Caki2 (cell line): ENCODE measurements at regions not wholly inside any gene's neighbourhood (a gene's known extent, or its start where the extent isn't known, plus 50 kb on each side); places are given as distances from the start of the nearest gene placed in this dataset.
A peak's percentile ranks its signal among the peaks of the same experiment; 100 is the strongest.

Experiments
- DNase-seq: peaks from one replicate; pipeline ENCODE4 v3.0.0-alpha.2; 2015; ENCODE audit warnings: low read depth
- in situ Hi-C: cut with HindIII; loops from 2 replicates; pipeline ENCODE4 v1.10.0; 2016; ENCODE audit warnings: low sequenced_read_pairs, low pct_unique_long_range_greater_than_20kb, mixed read lengths

- in situ Hi-C loops, result no loop called here
- DNase-seq, result no peak
These were observed 396.4 kb upstream of the TNP1 start for GRCh38 chr2:217256251-217256650.

- DNase-seq, result no peak
- in situ Hi-C loops, result no loop called here
These were observed 394.2 kb upstream of the TNP1 start for GRCh38 chr2:217254111-217254510.

- in situ Hi-C loops, result no loop called here
- DNase-seq, result no peak
These were observed 392.3 kb upstream of the TNP1 start for GRCh38 chr2:217252181-217252580.

GRCh38 chr2:217250013-217250524 is 390.2 kb upstream of the TNP1 start:
- in situ Hi-C loops, result no loop called here
- no peak for DNase-seq

DNA sequence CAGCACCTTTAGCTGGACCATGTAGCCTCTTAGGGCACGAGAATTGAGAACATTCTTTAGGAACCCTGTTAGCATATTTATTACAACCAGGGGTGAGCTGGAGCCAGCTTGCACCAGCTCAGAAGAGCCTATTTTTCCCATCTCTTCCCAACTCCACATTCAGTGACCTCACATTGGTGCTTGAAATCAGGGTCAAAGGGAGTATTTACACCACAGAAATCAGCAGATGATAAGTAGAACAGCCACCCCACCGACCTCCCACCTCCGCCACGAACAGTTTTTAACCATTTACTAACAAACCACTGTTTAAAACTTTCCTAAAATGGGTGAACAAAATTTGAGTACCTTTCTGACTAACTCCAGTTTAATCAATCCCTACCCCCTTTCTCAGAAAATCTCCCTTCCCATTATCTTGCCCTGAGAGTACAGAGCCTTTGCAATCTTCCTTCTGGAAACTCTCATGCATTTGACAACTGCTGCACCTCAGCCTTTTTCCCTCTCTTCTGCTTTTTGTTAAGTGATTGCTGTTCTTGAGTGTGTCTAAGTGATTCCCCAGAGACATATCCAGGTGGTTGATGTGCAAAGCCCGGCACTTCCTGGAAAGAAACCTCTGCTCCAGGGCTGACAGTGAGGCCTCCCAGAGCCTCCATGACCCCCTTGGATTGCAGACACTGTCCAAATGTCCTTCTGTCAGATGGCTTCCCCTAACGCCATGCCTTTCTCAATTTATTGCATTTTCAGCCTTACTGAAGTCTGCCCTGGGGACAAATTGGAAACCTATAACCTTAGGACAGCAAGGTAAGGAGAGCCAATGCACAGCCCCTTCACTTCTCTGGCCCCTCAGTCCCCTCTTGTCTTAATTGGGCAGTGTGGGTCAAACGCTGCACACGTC is 389.5 kb upstream of the TNP1 start:
- in situ Hi-C loops, result no loop called here

DNA sequence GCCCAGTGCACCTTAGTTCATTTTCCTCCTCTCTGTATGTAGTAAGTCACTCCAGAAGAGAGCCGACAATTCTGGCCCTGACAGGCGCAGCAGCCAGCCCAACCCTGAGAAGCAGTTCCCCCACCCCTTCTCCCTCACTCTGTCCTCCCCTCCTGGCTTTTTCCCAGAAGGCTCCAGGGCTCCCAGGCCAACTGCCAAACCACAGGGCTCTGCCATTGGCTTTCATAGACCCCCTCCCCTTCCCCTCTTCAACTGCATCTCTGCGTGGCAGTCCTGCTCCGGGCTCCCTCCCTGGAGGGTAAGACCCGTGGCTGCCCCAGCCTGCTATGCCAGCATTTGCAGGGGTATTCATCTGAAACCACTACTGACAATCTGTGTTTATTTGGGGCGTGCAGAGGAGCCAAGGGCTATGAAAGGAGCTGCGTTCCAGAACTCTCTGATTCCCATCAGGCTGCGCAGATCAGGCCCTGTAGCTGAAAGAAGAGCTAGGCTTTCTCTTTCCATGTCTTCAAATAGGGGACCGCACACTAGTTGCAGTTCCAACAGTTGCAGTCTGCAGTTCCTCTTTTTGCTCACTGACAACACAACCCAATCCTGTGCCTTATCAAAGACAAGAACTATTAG is 388.6 kb upstream of the TNP1 start:
- DNase-seq, result no peak
- in situ Hi-C loops, result no loop called here

More for the DNA sequence above, 389.5 kb upstream of the TNP1 start:
- DNase-seq, result no peak

- no peak for DNase-seq
- in situ Hi-C loops, result no loop called here
These were observed 387.6 kb upstream of the TNP1 start for GRCh38 chr2:217247476-217247875.

GRCh38 chr2:217246108-217246507 is 386.2 kb upstream of the TNP1 start:
- in situ Hi-C loops, result no loop called here
- no peak for DNase-seq

DNA sequence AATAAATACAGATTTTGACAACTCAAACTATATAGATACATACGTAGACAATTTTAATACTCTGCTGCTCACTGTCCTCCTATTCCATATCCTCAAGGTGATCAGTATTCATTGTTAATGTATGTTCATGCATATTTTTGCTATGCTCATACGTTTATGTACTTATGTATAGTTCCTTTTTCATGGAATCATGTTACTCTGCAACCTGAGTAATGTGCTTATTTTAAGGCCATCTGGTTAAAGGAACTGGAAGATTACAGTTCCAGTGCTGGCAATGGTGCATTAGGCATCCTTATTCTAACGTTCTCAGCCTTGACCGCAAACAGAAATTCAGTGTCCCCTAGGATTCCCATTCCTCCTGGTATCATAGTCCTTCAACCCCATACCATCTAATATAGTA is 385.0 kb upstream of the TNP1 start:
- in situ Hi-C loops, result no loop called here
- DNase-seq, result no peak

GRCh38 chr2:217242947-217243346 is 383.1 kb upstream of the TNP1 start:
- no peak for DNase-seq
- in situ Hi-C loops, result no loop called here

GRCh38 chr2:217231724-217232123 is 371.9 kb upstream of the TNP1 start:
- in situ Hi-C loops, result no loop called here
- no peak for DNase-seq

- DNase-seq, result peak; percentile 19
- in situ Hi-C loops, result no loop called here
These were observed 371.3 kb upstream of the TNP1 start for GRCh38 chr2:217231212-217231611.

DNA sequence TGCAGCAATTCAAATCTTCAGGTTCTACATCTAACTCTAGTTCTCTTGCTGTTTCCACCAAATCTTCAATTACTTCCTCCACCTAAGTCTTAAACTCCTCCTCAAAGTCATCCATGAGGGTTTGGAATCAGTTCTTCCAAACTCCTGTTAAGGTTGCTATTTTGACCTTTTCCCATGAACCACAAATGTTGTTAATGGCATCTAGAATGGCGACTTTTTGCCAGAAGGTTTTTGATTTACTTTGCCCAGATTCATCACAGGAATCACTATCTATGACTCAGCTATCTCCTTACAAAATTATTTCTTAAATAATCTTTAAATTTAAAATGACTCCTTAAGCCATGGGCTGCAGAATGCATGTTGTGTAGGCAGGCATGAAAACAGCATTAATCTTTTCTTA is 368.9 kb upstream of the TNP1 start:
- DNase-seq, result no peak
- in situ Hi-C loops, result no loop called here

GRCh38 chr2:217227794-217228193 is 367.9 kb upstream of the TNP1 start:
- in situ Hi-C loops, result no loop called here
- no peak for DNase-seq

GRCh38 chr2:217225596-217225995 is 365.7 kb upstream of the TNP1 start:
- in situ Hi-C loops, result no loop called here
- DNase-seq, result no peak

- in situ Hi-C loops, result no loop called here
- peak; percentile 38 for DNase-seq
These were observed 363.5 kb upstream of the TNP1 start for GRCh38 chr2:217223222-217223930.

- no peak for DNase-seq
- in situ Hi-C loops, result no loop called here
These were observed 362.5 kb upstream of the TNP1 start for GRCh38 chr2:217222309-217222910.

GRCh38 chr2:217220228-217221013 is 360.6 kb upstream of the TNP1 start:
- in situ Hi-C loops, result no loop called here
- DNase-seq, result no peak
